ENCODE measurements at regions not wholly inside any gene's neighbourhood (a gene's known extent, or its start where the extent isn't known, plus 50 kb on each side); places are given as distances from the start of the nearest gene placed in this dataset.
"Not testable (repeated sequence)": the region's sequence is repeated elsewhere in the genome, so short reads cannot be mapped to it uniquely, and the experiment has no call there.

GRCh38 chr6:119865466-119866350, 516.1 kb upstream of the MAN1A1 start:
- no peak for DNase-seq

- no peak for DNase-seq
Observed at GRCh38 chr6:119862719-119863118, 513.2 kb upstream of the MAN1A1 start.

GRCh38 chr6:119858901-119859300, 509.3 kb upstream of the MAN1A1 start:
- no peak for DNase-seq

GRCh38 chr6:119856136-119856535, 506.6 kb upstream of the MAN1A1 start:
- DNase-seq, result peak in 1 of 2 donors; percentile 33

- DNase-seq, result no peak
Observed at GRCh38 chr6:119848696-119849095, 499.1 kb upstream of the MAN1A1 start.

- DNase-seq, result no peak
Observed at GRCh38 chr6:119845161-119845560, 495.6 kb upstream of the MAN1A1 start.

- no peak for DNase-seq
Observed at GRCh38 chr6:119844387-119844786, 494.8 kb upstream of the MAN1A1 start.

GRCh38 chr6:119842191-119842590, 492.6 kb upstream of the MAN1A1 start:
- DNase-seq, result no peak

GRCh38 chr6:119838043-119838442, 488.5 kb upstream of the MAN1A1 start:
- DNase-seq, result no peak

- no peak for DNase-seq
Observed at GRCh38 chr6:119834418-119834817, 484.9 kb upstream of the MAN1A1 start.

GRCh38 chr6:119832411-119832810, 482.9 kb upstream of the MAN1A1 start:
- DNase-seq, result no peak

- no peak for DNase-seq
Observed at GRCh38 chr6:119830494-119831295, 481.1 kb upstream of the MAN1A1 start.

- no peak for DNase-seq
Observed at GRCh38 chr6:119830069-119830468, 480.5 kb upstream of the MAN1A1 start.

- DNase-seq, result not testable (repeated sequence)
Observed at GRCh38 chr6:119829499-119829898, 479.9 kb upstream of the MAN1A1 start.

- DNase-seq, result no peak
Observed at GRCh38 chr6:119829006-119829405, 479.4 kb upstream of the MAN1A1 start.

- DNase-seq, result no peak
Observed at GRCh38 chr6:119821380-119821779, 471.8 kb upstream of the MAN1A1 start.

GRCh38 chr6:119818876-119819275, 469.3 kb upstream of the MAN1A1 start:
- no peak for DNase-seq

GRCh38 chr6:119814609-119815400, 465.2 kb upstream of the MAN1A1 start:
- no peak for DNase-seq

- no peak for DNase-seq
Observed at GRCh38 chr6:119802464-119802863, 452.9 kb upstream of the MAN1A1 start.

- DNase-seq, result no peak
Observed at GRCh38 chr6:119801056-119801455, 451.5 kb upstream of the MAN1A1 start.

GRCh38 chr6:119800526-119800925, 451.0 kb upstream of the MAN1A1 start:
- DNase-seq, result no peak

- no peak for DNase-seq
Observed at GRCh38 chr6:119799596-119800509, 450.3 kb upstream of the MAN1A1 start.

Data from CD4-positive, alpha-beta T cell treated with Interleukin-4 for 1 hour (primary cell).